H1 (cell line): ENCODE measurements at regions not wholly inside any gene's neighbourhood (a gene's known extent, or its start where the extent isn't known, plus 50 kb on each side); places are given as distances from the start of the nearest gene placed in this dataset.

Experiments
- EP300 ChIP-seq, 2 experiments: IDR thresholded peaks; 1 replicate in 1 of 2; 2 replicates in 1 of 2; pipeline ENCODE4 v1.6.1; 2011 to 2012; ENCODE audit warnings: low read depth in 2 of 2, low read length in 2 of 2, mild to moderate bottlenecking in 2 of 2, borderline replicate concordance in 1 of 2, inconsistent platforms in 1 of 2, moderate library complexity in 1 of 2
- EZH2 ChIP-seq: fragments of 200-600 bp; sonication (generic); IDR thresholded peaks from 2 replicates; pipeline ENCODE4 v1.7.1; 2012; ENCODE audit warnings: low read depth, mild to moderate bottlenecking, moderate library complexity, low read length, inconsistent platforms; ENCODE audit not compliant: severe bottlenecking
- JUN ChIP-seq: IDR thresholded peaks from 2 replicates; pipeline ENCODE4 v1.6.1; 2011; ENCODE audit warnings: low read depth, mild to moderate bottlenecking, improper control_type of control experiment, low read length
- RFX5 ChIP-seq: IDR thresholded peaks from 2 replicates; pipeline ENCODE4 v1.6.1; 2011; ENCODE audit warnings: low read depth, low read length, improper control_type of control experiment, borderline replicate concordance
- TF ChIP-seq, protein P1 (sequence below), 3 experiments: IDR thresholded peaks; 1 replicate in 2 of 3; 2 replicates in 1 of 3; pipeline versions ENCODE4 v1.5.1 to v1.6.1; 2011; ENCODE audit warnings: low read length in 3 of 3, mild to moderate bottlenecking in 3 of 3, inconsistent platforms in 2 of 3, low read depth in 1 of 3, moderate library complexity in 1 of 3; ENCODE audit not compliant: insufficient read depth in 1 of 3; ENCODE audit errors: control extremely low read depth in 1 of 3
- TF ChIP-seq, protein P2 (sequence below): IDR thresholded peaks from 2 replicates; pipeline ENCODE4 v1.6.1; 2012; ENCODE audit warnings: inconsistent platforms
- TF ChIP-seq, protein P3 (sequence below): IDR thresholded peaks from 2 replicates; pipeline ENCODE4 v1.6.1; 2011; ENCODE audit warnings: low read depth, mild to moderate bottlenecking, low read length; ENCODE audit not compliant: insufficient read depth

DNA sequence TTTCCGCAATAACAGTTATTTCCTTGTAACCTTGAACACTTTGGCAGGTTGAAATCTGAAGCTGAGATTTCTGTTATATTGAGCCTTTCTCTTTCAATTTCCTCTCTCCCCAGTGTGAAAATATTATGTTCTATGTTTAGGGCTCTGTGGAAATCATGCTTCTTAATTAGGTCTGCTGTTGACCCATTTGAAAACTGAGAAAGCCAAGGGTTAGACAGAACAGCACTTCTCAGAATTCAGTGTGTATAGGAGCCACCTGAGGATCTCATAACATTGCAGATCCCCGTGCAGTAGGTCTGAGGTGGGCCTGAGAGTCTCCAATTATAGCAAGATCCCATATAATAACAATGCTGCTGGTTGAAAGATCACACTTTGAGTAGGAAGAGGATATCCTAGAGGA is 230.2 kb upstream of the NT5C1B start:
- TF ChIP-seq, protein P1, sequence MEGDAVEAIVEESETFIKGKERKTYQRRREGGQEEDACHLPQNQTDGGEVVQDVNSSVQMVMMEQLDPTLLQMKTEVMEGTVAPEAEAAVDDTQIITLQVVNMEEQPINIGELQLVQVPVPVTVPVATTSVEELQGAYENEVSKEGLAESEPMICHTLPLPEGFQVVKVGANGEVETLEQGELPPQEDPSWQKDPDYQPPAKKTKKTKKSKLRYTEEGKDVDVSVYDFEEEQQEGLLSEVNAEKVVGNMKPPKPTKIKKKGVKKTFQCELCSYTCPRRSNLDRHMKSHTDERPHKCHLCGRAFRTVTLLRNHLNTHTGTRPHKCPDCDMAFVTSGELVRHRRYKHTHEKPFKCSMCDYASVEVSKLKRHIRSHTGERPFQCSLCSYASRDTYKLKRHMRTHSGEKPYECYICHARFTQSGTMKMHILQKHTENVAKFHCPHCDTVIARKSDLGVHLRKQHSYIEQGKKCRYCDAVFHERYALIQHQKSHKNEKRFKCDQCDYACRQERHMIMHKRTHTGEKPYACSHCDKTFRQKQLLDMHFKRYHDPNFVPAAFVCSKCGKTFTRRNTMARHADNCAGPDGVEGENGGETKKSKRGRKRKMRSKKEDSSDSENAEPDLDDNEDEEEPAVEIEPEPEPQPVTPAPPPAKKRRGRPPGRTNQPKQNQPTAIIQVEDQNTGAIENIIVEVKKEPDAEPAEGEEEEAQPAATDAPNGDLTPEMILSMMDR (IDR thresholded peaks at IDR 0.05; ENCODE audit: control extremely low read depth in 1 of 3, insufficient read depth in 1 of 3, low read depth in 1 of 3, low read length in 3 of 3) = no peak
- TF ChIP-seq EP300 (IDR thresholded peaks at IDR 0.05; ENCODE audit: borderline replicate concordance in 1 of 2, low read depth in 2 of 2, low read length in 2 of 2) (no peak), EZH2 (no peak), JUN (no peak), RFX5 (no peak)
- TF ChIP-seq, protein P2, sequence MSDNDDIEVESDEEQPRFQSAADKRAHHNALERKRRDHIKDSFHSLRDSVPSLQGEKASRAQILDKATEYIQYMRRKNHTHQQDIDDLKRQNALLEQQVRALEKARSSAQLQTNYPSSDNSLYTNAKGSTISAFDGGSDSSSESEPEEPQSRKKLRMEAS = no peak
- TF ChIP-seq, protein P3, sequence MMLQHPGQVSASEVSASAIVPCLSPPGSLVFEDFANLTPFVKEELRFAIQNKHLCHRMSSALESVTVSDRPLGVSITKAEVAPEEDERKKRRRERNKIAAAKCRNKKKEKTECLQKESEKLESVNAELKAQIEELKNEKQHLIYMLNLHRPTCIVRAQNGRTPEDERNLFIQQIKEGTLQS = no peak
